Hepatocyte (in vitro differentiated cells): ENCODE measurements at regions not wholly inside any gene's neighbourhood (a gene's known extent, or its start where the extent isn't known, plus 50 kb on each side); places are given as distances from the start of the nearest gene placed in this dataset.

Source experiments
- DNase-seq: peaks from one replicate; pipeline ENCODE4 v3.0.0-alpha.2; 2016; ENCODE audit warnings: low spot score
- H2AFZ ChIP-seq: fragments of 200-600 bp; sonication (generic); 2 replicates; pipeline ENCODE4 v1.6.0; 2016; ENCODE audit warnings: antibody characterized with exemption, mild to moderate bottlenecking
- H3K27ac ChIP-seq: fragments of 200-600 bp; sonication (generic); 2 replicates; pipeline ENCODE4 v1.5.1; 2016; ENCODE audit warnings: mild to moderate bottlenecking
- H3K27me3 ChIP-seq: fragments of 200-600 bp; sonication (generic); 2 replicates; pipeline ENCODE4 v1.6.1; 2016
- H3K36me3 ChIP-seq: fragments of 200-600 bp; sonication (generic); replicated peaks from 2 replicates; pipeline ENCODE4 v1.5.1; 2016; ENCODE audit warnings: low read depth; ENCODE audit not compliant: insufficient read depth
- H3K4me1 ChIP-seq: fragments of 200-600 bp; sonication (generic); 2 replicates; pipeline ENCODE4 v1.5.1; 2016; ENCODE audit warnings: mild to moderate bottlenecking, moderate library complexity; ENCODE audit not compliant: insufficient read depth
- H3K4me2 ChIP-seq: fragments of 200-600 bp; sonication (generic); 2 replicates; pipeline ENCODE4 v1.6.0; 2016
- H3K4me3 ChIP-seq: fragments of 200-600 bp; sonication (generic); 2 replicates; pipeline ENCODE4 v1.5.1; 2016; ENCODE audit warnings: mild to moderate bottlenecking
- H3K79me2 ChIP-seq: fragments of 200-600 bp; sonication (generic); 2 replicates; pipeline ENCODE4 v1.6.0; 2017; ENCODE audit warnings: mild to moderate bottlenecking
- H3K9me2 ChIP-seq: fragments of 200-600 bp; sonication (generic); replicated peaks from 2 replicates; pipeline ENCODE4 v1.6.0; 2017; ENCODE audit warnings: mild to moderate bottlenecking; ENCODE audit not compliant: insufficient read depth
- H3K9me3 ChIP-seq: fragments of 200-600 bp; sonication (generic); 2 replicates; pipeline ENCODE4 v1.5.1; 2016; ENCODE audit warnings: low read depth, mild to moderate bottlenecking
- H4K20me1 ChIP-seq: fragments of 200-600 bp; sonication (generic); 2 replicates; pipeline ENCODE4 v1.6.0; 2016; ENCODE audit warnings: mild to moderate bottlenecking; ENCODE audit not compliant: insufficient read depth, poor library complexity, severe bottlenecking
- CTCF ChIP-seq: fragments of 200-600 bp; sonication (generic); IDR thresholded peaks from 2 replicates; pipeline ENCODE4 v1.5.1; 2016; ENCODE audit warnings: antibody characterized with exemption, mild to moderate bottlenecking; ENCODE audit not compliant: poor library complexity
- EZH2 ChIP-seq: fragments of 200-600 bp; sonication (generic); IDR thresholded peaks from 2 replicates; pipeline ENCODE4 v1.6.1; 2016; ENCODE audit warnings: antibody characterized with exemption, mild to moderate bottlenecking, borderline replicate concordance
- EZH2phosphoT487 ChIP-seq: fragments of 200-600 bp; sonication (generic); IDR thresholded peaks from one replicate; pipeline ENCODE4 v1.6.1; 2018; ENCODE audit warnings: antibody characterized with exemption, mild to moderate bottlenecking, low read depth, moderate library complexity; ENCODE audit not compliant: unreplicated experiment, severe bottlenecking
- WGBS: methylation state at CpG from one replicate; pipeline ENCODE4 v1.1.6; 2016; ENCODE audit warnings: low lambda C conversion rate; ENCODE audit errors: missing lambda C conversion rate; 5-methylcytosine and 5-hydroxymethylcytosine counted together

- no peak for TF ChIP-seq EZH2
- TF ChIP-seq CTCF = no peak
- TF ChIP-seq EZH2phosphoT487 = no peak
- DNase-seq = no peak
- no peak overlapping the region for H3K4me2 ChIP-seq
- no peak overlapping the region for H3K4me3 ChIP-seq
- no peaks in the 10 kb centered on the region for H4K20me1 ChIP-seq
- H3K27ac ChIP-seq = no peak overlapping the region
- no peaks in the 10 kb centered on the region for H3K9me2 ChIP-seq
- peaks cover 13% of the 10 kb centered on the region for H3K27me3 ChIP-seq
- H3K9me3 ChIP-seq = no peaks in the 10 kb centered on the region
- 52% methylated on average over 4 of the region's 4 CpGs for WGBS
- no peaks in the 10 kb centered on the region for H3K4me1 ChIP-seq
- H2AFZ ChIP-seq = no peak overlapping the region
- H3K36me3 ChIP-seq = no peaks in the 10 kb centered on the region
- no peaks in the 10 kb centered on the region for H3K79me2 ChIP-seq
Observed at GRCh38 chr14:36439766-36440165, 80.3 kb downstream of the NKX2-1 start.

- H3K4me2 ChIP-seq = no peak overlapping the region
- H3K79me2 ChIP-seq = no peaks in the 10 kb centered on the region
- no peak overlapping the region for H3K27ac ChIP-seq
- no peak for DNase-seq
- H3K9me3 ChIP-seq = no peaks in the 10 kb centered on the region
- peaks cover 13% of the 10 kb centered on the region for H3K27me3 ChIP-seq
- no peaks in the 10 kb centered on the region for H3K9me2 ChIP-seq
- no peaks in the 10 kb centered on the region for H4K20me1 ChIP-seq
- H3K4me1 ChIP-seq = no peaks in the 10 kb centered on the region
- no peaks in the 10 kb centered on the region for H3K36me3 ChIP-seq
- 72% methylated on average over 4 of the region's 4 CpGs for WGBS
- no peak for TF ChIP-seq EZH2phosphoT487
- TF ChIP-seq EZH2 = no peak
- TF ChIP-seq CTCF = no peak
- no peak overlapping the region for H2AFZ ChIP-seq
- H3K4me3 ChIP-seq = no peak overlapping the region
Observed at GRCh38 chr14:36438883-36439282, 81.1 kb downstream of the NKX2-1 start.

GRCh38 chr14:36430662-36431084 lies 89.4 kb downstream of the NKX2-1 start:
- no peaks in the 10 kb centered on the region for H3K9me3 ChIP-seq
- no peak for DNase-seq
- no peaks in the 10 kb centered on the region for H3K9me2 ChIP-seq
- no peaks in the 10 kb centered on the region for H3K79me2 ChIP-seq
- H3K4me2 ChIP-seq = no peak overlapping the region
- no peak overlapping the region for H2AFZ ChIP-seq
- H3K4me3 ChIP-seq = no peak overlapping the region
- H3K27ac ChIP-seq = no peak overlapping the region
- WGBS = 81% methylated on average over 5 of the region's 5 CpGs
- H3K36me3 ChIP-seq = no peaks in the 10 kb centered on the region
- TF ChIP-seq CTCF = no peak
- no peak for TF ChIP-seq EZH2
- no peaks in the 10 kb centered on the region for H3K4me1 ChIP-seq
- no peaks in the 10 kb centered on the region for H4K20me1 ChIP-seq
- no peaks in the 10 kb centered on the region for H3K27me3 ChIP-seq

- no peaks in the 10 kb centered on the region for H3K79me2 ChIP-seq
- H3K9me3 ChIP-seq = no peaks in the 10 kb centered on the region
- no peaks in the 10 kb centered on the region for H3K9me2 ChIP-seq
- H3K27me3 ChIP-seq = no peaks in the 10 kb centered on the region
- no peaks in the 10 kb centered on the region for H3K4me1 ChIP-seq
- H3K27ac ChIP-seq = no peak overlapping the region
- no peak for DNase-seq
- WGBS = 77% methylated on average over 4 of the region's 4 CpGs
- no peaks in the 10 kb centered on the region for H3K36me3 ChIP-seq
- H4K20me1 ChIP-seq = no peaks in the 10 kb centered on the region
- H3K4me3 ChIP-seq = no peak overlapping the region
- no peak overlapping the region for H2AFZ ChIP-seq
- TF ChIP-seq EZH2phosphoT487 = no peak
- no peak for TF ChIP-seq CTCF
- TF ChIP-seq EZH2 = no peak
- H3K4me2 ChIP-seq = no peak overlapping the region
Observed at GRCh38 chr14:36430169-36430568, 89.9 kb downstream of the NKX2-1 start.
